ENCODE measurements at regions not wholly inside any gene's neighbourhood (a gene's known extent, or its start where the extent isn't known, plus 50 kb on each side); places are given as distances from the start of the nearest gene placed in this dataset.

GRCh38 chr13:76722782-76723181 lies 163.4 kb downstream of the KCTD12 start:
- Histone ChIP-seq H3K36me3 (ENCODE audit: insufficient read depth, low read length, poor library complexity, severe bottlenecking) (no peaks in the 10 kb centered on the region), H3K4me1 (ENCODE audit: insufficient read depth, low read length, poor library complexity, severe bottlenecking) (no peaks in the 10 kb centered on the region), H3K27me3 (replicated peaks; ENCODE audit: insufficient read depth, low read depth, low read length, poor library complexity) (no peaks in the 10 kb centered on the region), H3K4me3 (ENCODE audit: low read depth, low read length, poor library complexity, severe bottlenecking) (no peak overlapping the region), H3K27ac (ENCODE audit: low read depth, low read length, poor library complexity, severe bottlenecking) (no peak overlapping the region), H3K9me3 (ENCODE audit: low read depth, low read length, poor library complexity, severe bottlenecking) (no peaks in the 10 kb centered on the region)
- no peak for TF ChIP-seq EZH2 (IDR thresholded peaks at IDR 0.05; ENCODE audit: borderline replicate concordance, low read depth, low read length, poor library complexity, severe bottlenecking)
- no peak for TF ChIP-seq CTCF (conservative IDR thresholded peaks at IDR 0.05; ENCODE audit: low read depth, low read length)
- POLR2A ChIA-PET (ENCODE audit: low non-redundant PET): no interaction called here
- no peak for DNase-seq (ENCODE audit: low spot score)
- no TSS peak for BruUV-seq (replicated peaks)
- CTCF ChIA-PET: no interaction called here
- intact Hi-C loops (cut with micrococcal nuclease; ENCODE audit: unreplicated experiment): no loop called here

GRCh38 chr13:76720821-76721220 lies 165.4 kb downstream of the KCTD12 start:
- intact Hi-C loops (cut with micrococcal nuclease; ENCODE audit: unreplicated experiment): no loop called here
- no peak overlapping the region for H3K4me3 ChIP-seq (ENCODE audit: low read depth, low read length, poor library complexity, severe bottlenecking)
- no peak for DNase-seq (ENCODE audit: low spot score)
- POLR2A ChIA-PET (ENCODE audit: low non-redundant PET): no interaction called here
- no peak for TF ChIP-seq CTCF (conservative IDR thresholded peaks at IDR 0.05; ENCODE audit: low read depth, low read length)
- no peaks in the 10 kb centered on the region for H3K36me3 ChIP-seq (ENCODE audit: insufficient read depth, low read length, poor library complexity, severe bottlenecking)
- no peaks in the 10 kb centered on the region for H3K27me3 ChIP-seq (replicated peaks; ENCODE audit: insufficient read depth, low read depth, low read length, poor library complexity)
- no peaks in the 10 kb centered on the region for H3K9me3 ChIP-seq (ENCODE audit: low read depth, low read length, poor library complexity, severe bottlenecking)
- no peak overlapping the region for H3K27ac ChIP-seq (ENCODE audit: low read depth, low read length, poor library complexity, severe bottlenecking)
- no TSS peak for BruUV-seq (replicated peaks)
- CTCF ChIA-PET: no interaction called here
- no peaks in the 10 kb centered on the region for H3K4me1 ChIP-seq (ENCODE audit: insufficient read depth, low read length, poor library complexity, severe bottlenecking)

- no TSS peak for BruUV-seq (replicated peaks)
- Histone ChIP-seq H3K4me3 (ENCODE audit: low read depth, low read length, poor library complexity, severe bottlenecking) (no peak overlapping the region), H3K36me3 (ENCODE audit: insufficient read depth, low read length, poor library complexity, severe bottlenecking) (no peaks in the 10 kb centered on the region), H3K27ac (ENCODE audit: low read depth, low read length, poor library complexity, severe bottlenecking) (no peak overlapping the region), H3K4me1 (ENCODE audit: insufficient read depth, low read length, poor library complexity, severe bottlenecking) (no peaks in the 10 kb centered on the region), H3K27me3 (replicated peaks; ENCODE audit: insufficient read depth, low read depth, low read length, poor library complexity) (no peaks in the 10 kb centered on the region), H3K9me3 (ENCODE audit: low read depth, low read length, poor library complexity, severe bottlenecking) (no peaks in the 10 kb centered on the region)
- ChIA-PET POLR2A (ENCODE audit: low non-redundant PET) (no interaction called here), CTCF (no interaction called here)
- no peak for DNase-seq (ENCODE audit: low spot score)
- TF ChIP-seq EZH2 (IDR thresholded peaks at IDR 0.05; ENCODE audit: borderline replicate concordance, low read depth, low read length, poor library complexity, severe bottlenecking) (no peak), CTCF (conservative IDR thresholded peaks at IDR 0.05; ENCODE audit: low read depth, low read length) (no peak)
- intact Hi-C loops (cut with micrococcal nuclease; ENCODE audit: unreplicated experiment): no loop called here
Measured at GRCh38 chr13:76720416-76720815, 165.8 kb downstream of the KCTD12 start.

Measured in A673 (cell line).